SK-N-SH (cell line): ENCODE measurements at regions not wholly inside any gene's neighbourhood (a gene's known extent, or its start where the extent isn't known, plus 50 kb on each side); places are given as distances from the start of the nearest gene placed in this dataset.

Source experiments
- CHD2 ChIP-seq: fragments of 150-350 bp; IDR thresholded peaks from 2 replicates; pipeline ENCODE4 v1.6.1; 2018; ENCODE audit warnings: low read length; ENCODE audit not compliant: partially characterized antibody
- CTCF ChIP-seq: fragments of 200-600 bp; sonication (generic); IDR thresholded peaks from 2 replicates; pipeline ENCODE4 v1.6.1; 2017; ENCODE audit warnings: antibody characterized with exemption, mild to moderate bottlenecking, moderate library complexity
- ELF1 ChIP-seq: IDR thresholded peaks from 2 replicates; pipeline ENCODE4 v1.4.0; 2012
- EP300 ChIP-seq, 2 experiments: IDR thresholded peaks; 2 replicates each; pipeline versions ENCODE4 v1.4.0 to v1.6.1; 2012; ENCODE audit warnings: borderline replicate concordance in 1 of 2, low read depth in 1 of 2, low read length in 1 of 2
- GATA2 ChIP-seq: sonication (generic); formaldehyde crosslinking; IDR thresholded peaks from 2 replicates; pipeline ENCODE4 v1.5.0; 2020; ENCODE audit warnings: mild to moderate bottlenecking, missing genetic modification reagents
- NRF1 ChIP-seq: IDR thresholded peaks from 2 replicates; pipeline ENCODE4 v1.6.1; 2012; ENCODE audit warnings: low read depth, mild to moderate bottlenecking, low read length
- POLR2AphosphoS5 ChIP-seq: IDR thresholded peaks from 2 replicates; pipeline ENCODE4 v1.6.1; 2012; ENCODE audit warnings: low read depth, low read length
- REST ChIP-seq: IDR thresholded peaks from 2 replicates; pipeline ENCODE4 v1.6.1; 2012; ENCODE audit warnings: mild to moderate bottlenecking, low read depth, low read length, moderate library complexity
- SIN3A ChIP-seq: IDR thresholded peaks from 2 replicates; pipeline ENCODE4 v1.6.1; 2012; ENCODE audit warnings: low read depth, mild to moderate bottlenecking, low read length, moderate library complexity, borderline replicate concordance
- SMC3 ChIP-seq: IDR thresholded peaks from 2 replicates; pipeline ENCODE4 v1.6.1; 2012; ENCODE audit warnings: low read depth, low read length, improper control_type of control experiment
- TAF1 ChIP-seq: IDR thresholded peaks from 2 replicates; pipeline ENCODE4 v1.6.1; 2012; ENCODE audit warnings: low read depth, mild to moderate bottlenecking, low read length, moderate library complexity, borderline replicate concordance
- TCF12 ChIP-seq: IDR thresholded peaks from 2 replicates; pipeline ENCODE4 v1.4.0; 2012
- YY1 ChIP-seq: IDR thresholded peaks from 2 replicates; pipeline ENCODE4 v1.4.0; 2012; ENCODE audit warnings: low read depth, mild to moderate bottlenecking
- ZBTB33 ChIP-seq: IDR thresholded peaks from 2 replicates; pipeline ENCODE4 v1.4.0; 2012; ENCODE audit warnings: low read depth, borderline replicate concordance

- TF ChIP-seq TAF1 (no peak), CTCF (no peak), POLR2AphosphoS5 (no peak), REST (no peak), EP300 (IDR thresholded peaks at IDR 0.05; ENCODE audit: borderline replicate concordance in 1 of 2, low read depth in 1 of 2, low read length in 1 of 2) (no peak), CHD2 (no peak), SIN3A (no peak), GATA2 (CRISPR knock-in tag) (no peak), SMC3 (no peak), ELF1 (no peak), YY1 (no peak), TCF12 (no peak), NRF1 (no peak), ZBTB33 (no peak)
These were observed 151.2 kb downstream of the NDUFA10 start for GRCh38 chr2:239873656-239874635.
